ENCODE measurements at regions not wholly inside any gene's neighbourhood (a gene's known extent, or its start where the extent isn't known, plus 50 kb on each side); places are given as distances from the start of the nearest gene placed in this dataset.

DNA sequence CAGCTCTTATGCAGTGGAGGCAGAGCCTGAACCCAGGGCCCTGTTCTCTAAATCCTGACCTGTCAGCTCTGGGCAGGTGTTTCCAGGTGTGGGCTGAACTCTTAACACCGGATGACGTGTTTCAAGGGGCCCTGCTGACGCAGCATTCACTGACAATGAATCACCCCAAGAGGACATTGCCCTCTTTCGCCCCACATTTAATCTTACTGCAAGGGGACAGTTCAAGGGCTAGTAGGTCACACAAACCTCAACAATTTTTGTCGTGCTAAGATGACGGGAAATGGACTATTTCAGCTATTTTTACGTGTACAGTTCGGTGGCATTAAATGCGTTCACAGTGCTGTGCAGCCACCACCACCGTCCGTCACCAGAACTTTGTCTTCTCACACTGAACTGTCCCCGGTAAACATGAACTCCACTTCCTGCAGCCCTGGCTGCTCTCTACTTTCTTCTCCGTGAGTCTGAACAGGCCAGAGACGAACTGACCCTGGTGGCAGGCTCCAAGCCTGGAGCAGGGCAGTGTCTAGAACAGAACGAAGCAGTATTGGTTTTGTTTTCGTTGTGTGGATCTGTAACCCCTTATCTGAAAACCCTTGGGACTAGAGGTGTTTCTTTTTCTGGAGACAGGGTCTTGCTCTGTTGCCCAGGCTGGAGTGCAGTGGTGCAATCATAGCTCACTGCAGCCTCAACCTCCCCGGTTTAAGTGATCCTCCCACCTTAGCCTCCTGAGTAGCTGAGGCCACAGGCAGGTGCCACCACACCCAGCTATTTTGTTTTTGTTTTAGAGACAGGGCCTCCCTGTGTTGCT lies 88.4 kb upstream of the CIBAR2 start (continued):
- peak; percentile 49; the same call in 1 of the 2 replicates for TF ChIP-seq ZNF232 (CRISPR knock-in tag; IDR thresholded peaks at IDR 0.05; ENCODE audit: borderline replicate concordance)
- peak; percentile 52; the same call in 1 of the 2 replicates for TF ChIP-seq JUN (CRISPR knock-in tag; IDR thresholded peaks at IDR 0.05)
- TF ChIP-seq, protein P1, sequence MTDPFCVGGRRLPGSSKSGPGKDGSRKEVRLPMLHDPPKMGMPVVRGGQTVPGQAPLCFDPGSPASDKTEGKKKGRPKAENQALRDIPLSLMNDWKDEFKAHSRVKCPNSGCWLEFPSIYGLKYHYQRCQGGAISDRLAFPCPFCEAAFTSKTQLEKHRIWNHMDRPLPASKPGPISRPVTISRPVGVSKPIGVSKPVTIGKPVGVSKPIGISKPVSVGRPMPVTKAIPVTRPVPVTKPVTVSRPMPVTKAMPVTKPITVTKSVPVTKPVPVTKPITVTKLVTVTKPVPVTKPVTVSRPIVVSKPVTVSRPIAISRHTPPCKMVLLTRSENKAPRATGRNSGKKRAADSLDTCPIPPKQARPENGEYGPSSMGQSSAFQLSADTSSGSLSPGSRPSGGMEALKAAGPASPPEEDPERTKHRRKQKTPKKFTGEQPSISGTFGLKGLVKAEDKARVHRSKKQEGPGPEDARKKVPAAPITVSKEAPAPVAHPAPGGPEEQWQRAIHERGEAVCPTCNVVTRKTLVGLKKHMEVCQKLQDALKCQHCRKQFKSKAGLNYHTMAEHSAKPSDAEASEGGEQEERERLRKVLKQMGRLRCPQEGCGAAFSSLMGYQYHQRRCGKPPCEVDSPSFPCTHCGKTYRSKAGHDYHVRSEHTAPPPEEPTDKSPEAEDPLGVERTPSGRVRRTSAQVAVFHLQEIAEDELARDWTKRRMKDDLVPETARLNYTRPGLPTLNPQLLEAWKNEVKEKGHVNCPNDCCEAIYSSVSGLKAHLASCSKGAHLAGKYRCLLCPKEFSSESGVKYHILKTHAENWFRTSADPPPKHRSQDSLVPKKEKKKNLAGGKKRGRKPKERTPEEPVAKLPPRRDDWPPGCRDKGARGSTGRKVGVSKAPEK (CRISPR knock-in tag; IDR thresholded peaks at IDR 0.05; ENCODE audit: borderline replicate concordance), result 0 out of 2 replicates have a peak, but pooled peaks have one; percentile 33
- peak; percentile 79; the same call in 1 of the 2 replicates for TF ChIP-seq JUND (CRISPR knock-in tag; IDR thresholded peaks at IDR 0.05)
- TF ChIP-seq, protein P2, sequence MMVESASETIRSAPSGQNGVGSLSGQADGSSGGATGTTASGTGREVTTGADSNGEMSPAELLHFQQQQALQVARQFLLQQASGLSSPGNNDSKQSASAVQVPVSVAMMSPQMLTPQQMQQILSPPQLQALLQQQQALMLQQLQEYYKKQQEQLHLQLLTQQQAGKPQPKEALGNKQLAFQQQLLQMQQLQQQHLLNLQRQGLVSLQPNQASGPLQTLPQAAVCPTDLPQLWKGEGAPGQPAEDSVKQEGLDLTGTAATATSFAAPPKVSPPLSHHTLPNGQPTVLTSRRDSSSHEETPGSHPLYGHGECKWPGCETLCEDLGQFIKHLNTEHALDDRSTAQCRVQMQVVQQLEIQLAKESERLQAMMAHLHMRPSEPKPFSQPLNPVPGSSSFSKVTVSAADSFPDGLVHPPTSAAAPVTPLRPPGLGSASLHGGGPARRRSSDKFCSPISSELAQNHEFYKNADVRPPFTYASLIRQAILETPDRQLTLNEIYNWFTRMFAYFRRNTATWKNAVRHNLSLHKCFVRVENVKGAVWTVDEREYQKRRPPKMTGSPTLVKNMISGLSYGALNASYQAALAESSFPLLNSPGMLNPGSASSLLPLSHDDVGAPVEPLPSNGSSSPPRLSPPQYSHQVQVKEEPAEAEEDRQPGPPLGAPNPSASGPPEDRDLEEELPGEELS (CRISPR knock-in tag; IDR thresholded peaks at IDR 0.05), result 0 out of 2 replicates have a peak, but pooled peaks have one; percentile 17
- TF ChIP-seq, protein P3, sequence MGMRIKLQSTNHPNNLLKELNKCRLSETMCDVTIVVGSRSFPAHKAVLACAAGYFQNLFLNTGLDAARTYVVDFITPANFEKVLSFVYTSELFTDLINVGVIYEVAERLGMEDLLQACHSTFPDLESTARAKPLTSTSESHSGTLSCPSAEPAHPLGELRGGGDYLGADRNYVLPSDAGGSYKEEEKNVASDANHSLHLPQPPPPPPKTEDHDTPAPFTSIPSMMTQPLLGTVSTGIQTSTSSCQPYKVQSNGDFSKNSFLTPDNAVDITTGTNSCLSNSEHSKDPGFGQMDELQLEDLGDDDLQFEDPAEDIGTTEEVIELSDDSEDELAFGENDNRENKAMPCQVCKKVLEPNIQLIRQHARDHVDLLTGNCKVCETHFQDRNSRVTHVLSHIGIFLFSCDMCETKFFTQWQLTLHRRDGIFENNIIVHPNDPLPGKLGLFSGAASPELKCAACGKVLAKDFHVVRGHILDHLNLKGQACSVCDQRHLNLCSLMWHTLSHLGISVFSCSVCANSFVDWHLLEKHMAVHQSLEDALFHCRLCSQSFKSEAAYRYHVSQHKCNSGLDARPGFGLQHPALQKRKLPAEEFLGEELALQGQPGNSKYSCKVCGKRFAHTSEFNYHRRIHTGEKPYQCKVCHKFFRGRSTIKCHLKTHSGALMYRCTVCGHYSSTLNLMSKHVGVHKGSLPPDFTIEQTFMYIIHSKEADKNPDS (CRISPR knock-in tag; IDR thresholded peaks at IDR 0.05), result no peak
- TF ChIP-seq ZC3H13 (CRISPR knock-in tag; IDR thresholded peaks at IDR 0.05), result no peak
- TF ChIP-seq HIVEP1 (CRISPR knock-in tag; IDR thresholded peaks at IDR 0.05), result 0 out of 2 replicates have a peak, but pooled peaks have one; percentile 41
- TF ChIP-seq ZMYM4 (CRISPR knock-in tag; IDR thresholded peaks at IDR 0.05), result peak; percentile 30; the same call in 1 of the 2 replicates
- TF ChIP-seq RFXAP (CRISPR knock-in tag; IDR thresholded peaks at IDR 0.05; ENCODE audit: borderline replicate concordance), result peak; percentile 17; the same call in 1 of the 2 replicates
- TF ChIP-seq, protein P4, sequence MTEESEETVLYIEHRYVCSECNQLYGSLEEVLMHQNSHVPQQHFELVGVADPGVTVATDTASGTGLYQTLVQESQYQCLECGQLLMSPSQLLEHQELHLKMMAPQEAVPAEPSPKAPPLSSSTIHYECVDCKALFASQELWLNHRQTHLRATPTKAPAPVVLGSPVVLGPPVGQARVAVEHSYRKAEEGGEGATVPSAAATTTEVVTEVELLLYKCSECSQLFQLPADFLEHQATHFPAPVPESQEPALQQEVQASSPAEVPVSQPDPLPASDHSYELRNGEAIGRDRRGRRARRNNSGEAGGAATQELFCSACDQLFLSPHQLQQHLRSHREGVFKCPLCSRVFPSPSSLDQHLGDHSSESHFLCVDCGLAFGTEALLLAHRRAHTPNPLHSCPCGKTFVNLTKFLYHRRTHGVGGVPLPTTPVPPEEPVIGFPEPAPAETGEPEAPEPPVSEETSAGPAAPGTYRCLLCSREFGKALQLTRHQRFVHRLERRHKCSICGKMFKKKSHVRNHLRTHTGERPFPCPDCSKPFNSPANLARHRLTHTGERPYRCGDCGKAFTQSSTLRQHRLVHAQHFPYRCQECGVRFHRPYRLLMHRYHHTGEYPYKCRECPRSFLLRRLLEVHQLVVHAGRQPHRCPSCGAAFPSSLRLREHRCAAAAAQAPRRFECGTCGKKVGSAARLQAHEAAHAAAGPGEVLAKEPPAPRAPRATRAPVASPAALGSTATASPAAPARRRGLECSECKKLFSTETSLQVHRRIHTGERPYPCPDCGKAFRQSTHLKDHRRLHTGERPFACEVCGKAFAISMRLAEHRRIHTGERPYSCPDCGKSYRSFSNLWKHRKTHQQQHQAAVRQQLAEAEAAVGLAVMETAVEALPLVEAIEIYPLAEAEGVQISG (CRISPR knock-in tag; IDR thresholded peaks at IDR 0.05), result peak; percentile 60
- peak; percentile 54 for TF ChIP-seq PHF21A (CRISPR knock-in tag; IDR thresholded peaks at IDR 0.05)
- peak; percentile 51; the same call in 1 of the 2 replicates for TF ChIP-seq ZNF430 (CRISPR knock-in tag; IDR thresholded peaks at IDR 0.05)
- TF ChIP-seq, protein P5, sequence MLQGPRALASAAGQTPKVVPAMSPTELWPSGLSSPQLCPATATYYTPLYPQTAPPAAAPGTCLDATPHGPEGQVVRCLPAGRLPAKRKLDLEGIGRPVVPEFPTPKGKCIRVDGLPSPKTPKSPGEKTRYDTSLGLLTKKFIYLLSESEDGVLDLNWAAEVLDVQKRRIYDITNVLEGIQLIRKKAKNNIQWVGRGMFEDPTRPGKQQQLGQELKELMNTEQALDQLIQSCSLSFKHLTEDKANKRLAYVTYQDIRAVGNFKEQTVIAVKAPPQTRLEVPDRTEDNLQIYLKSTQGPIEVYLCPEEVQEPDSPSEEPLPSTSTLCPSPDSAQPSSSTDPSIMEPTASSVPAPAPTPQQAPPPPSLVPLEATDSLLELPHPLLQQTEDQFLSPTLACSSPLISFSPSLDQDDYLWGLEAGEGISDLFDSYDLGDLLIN (CRISPR knock-in tag; IDR thresholded peaks at IDR 0.05; ENCODE audit: borderline replicate concordance), result no peak
- TF ChIP-seq ZNF788 (CRISPR knock-in tag; IDR thresholded peaks at IDR 0.05; ENCODE audit: borderline replicate concordance), result peak; percentile 70; the same call in 1 of the 2 replicates
- peak; percentile 3; the same call in 1 of the 2 replicates for TF ChIP-seq ZNF7 (CRISPR knock-in tag; IDR thresholded peaks at IDR 0.05)
- peak; percentile 60; the same call in 1 of the 2 replicates for TF ChIP-seq MEF2D (CRISPR knock-in tag; IDR thresholded peaks at IDR 0.05)
